GM20431 (cell line): ENCODE measurements at regions not wholly inside any gene's neighbourhood (a gene's known extent, or its start where the extent isn't known, plus 50 kb on each side); places are given as distances from the start of the nearest gene placed in this dataset.

Source experiments
- in situ Hi-C: fragments of 300-500 bp; cut with MseI, MboI; formaldehyde crosslinking; loops from one replicate; pipeline ENCODE4 v1.15.0; 2020; ENCODE audit warnings: low sequenced_read_pairs; ENCODE audit not compliant: unreplicated experiment

DNA sequence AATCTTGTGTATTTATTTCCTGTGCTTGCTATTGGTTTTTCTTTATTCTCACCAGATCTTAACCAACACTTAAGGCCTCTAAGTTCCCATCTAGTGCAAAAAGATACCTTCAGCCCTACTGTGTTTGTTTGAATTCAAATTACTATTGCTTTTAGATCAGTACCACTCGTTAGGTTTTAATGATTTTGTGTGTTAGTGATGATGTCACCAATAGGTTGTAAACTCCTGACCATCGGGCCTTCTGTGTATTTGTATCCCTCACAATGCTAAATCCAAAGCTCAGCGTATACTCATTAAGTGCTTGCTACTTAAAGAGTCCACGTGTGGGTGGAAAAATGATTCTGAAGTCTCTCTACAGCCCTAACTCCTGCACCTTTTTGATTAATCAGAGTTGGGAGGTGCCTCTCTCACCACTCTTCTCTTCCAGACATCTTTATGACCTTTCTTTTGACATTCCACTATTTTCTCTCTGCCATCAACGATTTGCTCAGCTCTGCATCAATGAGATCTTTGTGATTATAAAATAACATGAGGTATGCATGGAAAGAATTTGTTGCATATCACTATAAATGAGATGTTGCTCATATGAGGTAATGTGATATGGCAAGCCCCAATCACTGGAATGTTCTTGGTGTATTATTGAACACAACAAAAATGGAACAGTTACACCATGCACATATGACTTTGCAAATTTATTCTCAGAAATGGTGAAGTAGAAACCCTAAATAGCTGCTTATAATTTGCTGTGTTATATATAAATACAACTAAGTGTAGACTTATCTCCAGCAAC is 55.1 kb upstream of the LAMA2 start:
- in situ Hi-C loops = no loop called here

DNA sequence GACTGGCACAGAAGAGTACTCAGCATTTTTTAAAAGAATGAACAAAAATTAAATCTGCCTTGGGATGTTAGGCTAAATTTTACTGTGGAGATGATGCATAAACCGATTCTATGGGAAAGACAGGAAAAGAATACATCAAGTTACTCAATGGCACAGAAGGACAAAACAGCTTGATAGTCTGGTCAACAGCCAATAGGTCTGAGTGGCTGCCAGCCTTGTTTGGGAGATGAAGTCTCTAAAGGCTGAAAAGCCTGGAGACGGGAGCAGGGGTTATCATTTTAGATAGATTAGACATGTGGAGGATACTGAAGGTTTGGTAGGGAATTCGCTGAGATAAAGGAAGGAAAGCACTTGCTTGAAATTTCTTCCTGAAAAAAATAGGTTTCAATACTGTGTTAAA is 56.3 kb upstream of the LAMA2 start:
- in situ Hi-C loops = no loop called here

DNA sequence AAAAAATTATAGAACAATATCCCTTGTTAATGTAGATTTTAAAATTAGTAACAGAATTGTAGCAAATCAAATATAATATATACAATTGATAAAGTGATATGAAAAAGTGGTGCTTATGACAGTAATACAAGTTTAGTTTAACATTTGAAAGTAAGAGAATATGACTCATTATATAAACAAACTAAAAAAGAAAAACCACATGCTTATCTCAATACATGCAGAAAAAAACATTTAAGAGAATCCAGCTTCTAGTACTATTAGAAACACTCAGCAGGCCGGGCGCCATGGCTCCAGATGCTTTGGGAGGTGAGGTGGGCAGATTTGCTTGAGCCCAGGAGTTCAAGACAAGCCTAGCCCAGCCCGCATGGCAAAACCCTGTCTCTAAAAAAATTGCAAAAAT is 60.7 kb upstream of the LAMA2 start:
- in situ Hi-C loops = no loop called here

DNA sequence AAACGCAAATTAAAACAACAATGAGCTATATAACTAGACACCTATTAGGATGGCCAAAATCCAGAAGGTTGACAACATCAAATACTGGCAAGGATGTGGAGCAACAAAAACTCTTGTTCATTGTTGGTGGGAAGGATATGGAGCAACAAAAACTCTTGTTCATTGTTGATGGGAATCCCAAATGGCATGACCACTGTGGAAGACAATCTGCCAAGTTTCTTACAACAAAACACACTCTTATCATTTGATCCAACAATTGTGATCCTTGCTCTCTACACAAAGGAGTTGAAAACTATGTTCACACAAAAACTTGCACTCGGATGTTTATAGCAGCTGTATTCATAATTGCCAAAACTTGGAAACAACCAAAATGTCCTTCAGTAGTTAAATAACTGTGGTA is 61.8 kb upstream of the LAMA2 start:
- in situ Hi-C loops = no loop called here

DNA sequence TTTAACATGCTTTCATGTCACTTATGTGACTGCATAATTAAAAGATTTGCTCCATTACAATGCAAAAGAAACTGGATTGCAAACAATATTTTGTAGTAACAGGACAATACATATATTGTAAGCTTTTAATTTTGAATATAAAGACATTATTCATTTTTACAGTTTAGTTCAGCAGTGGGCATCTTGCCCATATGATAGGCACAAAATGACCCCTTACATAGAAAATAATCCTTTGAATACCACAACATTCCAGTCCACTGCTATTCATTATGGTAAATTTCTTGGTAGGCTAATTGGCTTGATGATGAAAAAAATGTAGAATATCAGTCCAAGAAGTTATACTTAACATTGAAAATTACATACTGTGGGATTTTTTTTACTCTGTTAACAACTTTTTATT is 74.1 kb upstream of the LAMA2 start:
- in situ Hi-C loops = no loop called here

DNA sequence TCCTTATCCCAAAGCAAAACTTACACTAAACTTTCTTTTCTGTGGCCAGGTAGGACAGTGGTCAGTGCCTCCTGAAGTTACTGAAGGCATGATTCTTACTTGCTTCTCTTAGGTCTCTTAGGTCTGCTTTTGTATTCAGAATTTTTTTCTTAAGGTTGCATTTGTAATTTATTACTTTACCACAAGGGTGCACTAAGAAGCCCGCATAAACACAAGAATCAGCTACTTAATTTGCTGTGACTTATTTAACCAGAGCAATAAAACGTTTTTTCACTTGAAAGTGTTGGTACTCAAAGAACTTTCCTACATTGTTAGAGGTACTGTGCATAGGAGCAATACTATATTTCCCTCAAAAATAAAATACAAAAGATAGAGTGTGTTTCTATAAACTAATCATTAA is 75.4 kb upstream of the LAMA2 start:
- in situ Hi-C loops = no loop called here

DNA sequence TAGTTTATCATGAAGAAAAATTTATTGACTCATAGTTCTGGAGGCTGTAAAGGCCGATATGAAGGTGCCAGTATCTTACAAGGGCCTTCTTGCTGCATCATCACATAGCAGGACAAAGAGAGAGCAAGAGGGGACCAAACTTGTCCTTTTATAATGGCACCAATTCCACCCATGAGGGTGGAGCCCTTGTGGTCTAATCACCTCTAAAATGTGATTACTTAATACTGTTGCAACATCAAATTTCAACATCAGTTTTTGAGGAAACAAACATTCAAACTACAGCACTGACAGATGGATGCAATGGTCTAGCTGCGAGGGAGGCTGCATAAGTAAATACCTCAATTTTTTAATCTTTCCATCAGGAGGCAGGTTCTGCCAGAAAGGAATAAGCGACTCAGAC is 76.7 kb upstream of the LAMA2 start:
- in situ Hi-C loops = no loop called here

DNA sequence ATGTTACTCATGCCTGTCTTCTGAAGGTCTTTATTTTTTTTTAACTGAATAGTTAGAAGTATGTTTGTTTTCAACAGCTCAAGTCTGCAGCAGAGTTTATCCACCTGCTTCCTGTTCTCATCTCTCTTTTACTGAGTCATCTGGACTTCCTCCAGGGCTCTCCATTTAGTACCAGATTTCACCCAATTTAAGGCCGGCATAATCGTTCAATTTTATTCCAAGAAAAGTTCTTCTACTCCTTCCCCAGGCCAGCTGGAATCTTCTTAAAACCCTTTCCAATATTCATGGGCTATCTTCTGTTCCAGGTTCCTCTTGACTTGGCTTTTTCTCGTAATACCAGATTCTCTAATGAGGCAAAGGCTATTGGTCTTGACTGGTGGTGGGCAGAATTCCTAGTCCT is 79.0 kb upstream of the LAMA2 start:
- in situ Hi-C loops = no loop called here

DNA sequence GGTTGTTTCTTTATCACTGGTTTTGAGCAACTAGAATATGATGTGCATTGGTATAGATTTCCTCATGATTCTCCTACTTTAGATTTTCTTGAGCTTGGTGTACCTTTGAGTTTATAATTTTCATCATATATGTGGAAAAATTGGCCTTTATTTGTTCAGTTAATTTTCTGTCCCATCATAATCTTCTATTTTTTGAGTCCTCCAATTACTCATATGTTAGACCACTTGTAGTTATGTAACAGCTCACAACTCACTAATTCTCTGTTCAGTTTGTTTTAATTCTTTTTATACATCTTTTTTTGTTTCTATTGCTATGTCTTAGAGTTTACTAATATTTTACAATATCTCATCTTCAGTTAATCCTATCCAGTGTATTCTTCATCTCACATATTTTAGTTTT is 81.3 kb upstream of the LAMA2 start:
- in situ Hi-C loops = no loop called here

DNA sequence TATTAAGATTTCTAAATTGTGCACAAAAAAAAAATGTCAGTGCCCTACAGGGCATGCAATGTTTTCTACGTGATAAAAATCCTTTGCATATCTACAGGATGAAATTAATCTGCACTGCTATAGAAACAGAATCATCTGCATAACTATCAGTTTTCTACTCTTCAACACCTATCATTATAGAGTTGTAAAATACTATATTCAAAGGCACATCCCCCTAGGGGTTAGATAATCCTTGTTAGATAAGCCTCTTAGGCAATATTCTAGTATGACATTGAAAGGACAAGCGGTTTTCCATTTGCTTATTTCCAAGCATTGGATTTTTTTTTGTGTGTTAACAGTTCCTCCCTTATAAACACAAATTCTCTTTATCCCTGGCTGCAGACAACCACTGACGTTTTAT is 98.7 kb upstream of the LAMA2 start:
- in situ Hi-C loops = no loop called here

DNA sequence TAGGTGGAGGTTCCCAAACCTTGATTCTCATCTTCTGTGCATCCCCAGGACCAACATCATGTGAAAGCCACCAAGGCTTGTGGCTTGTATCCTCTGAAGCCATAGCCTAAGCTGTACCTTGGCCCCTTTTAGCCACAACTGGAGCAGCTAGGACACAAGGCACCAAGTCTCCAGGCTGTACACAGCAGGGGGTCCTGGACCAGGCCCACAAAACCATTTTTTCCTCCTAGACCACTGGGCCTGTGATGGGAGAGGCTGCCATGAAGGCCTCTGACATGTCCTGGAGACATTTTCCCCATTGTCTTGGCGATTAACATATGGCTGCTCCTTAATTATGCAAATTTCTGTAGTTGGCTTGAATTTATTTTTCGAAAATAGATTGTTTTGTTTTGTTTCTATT is 114.8 kb upstream of the LAMA2 start:
- in situ Hi-C loops = no loop called here

DNA sequence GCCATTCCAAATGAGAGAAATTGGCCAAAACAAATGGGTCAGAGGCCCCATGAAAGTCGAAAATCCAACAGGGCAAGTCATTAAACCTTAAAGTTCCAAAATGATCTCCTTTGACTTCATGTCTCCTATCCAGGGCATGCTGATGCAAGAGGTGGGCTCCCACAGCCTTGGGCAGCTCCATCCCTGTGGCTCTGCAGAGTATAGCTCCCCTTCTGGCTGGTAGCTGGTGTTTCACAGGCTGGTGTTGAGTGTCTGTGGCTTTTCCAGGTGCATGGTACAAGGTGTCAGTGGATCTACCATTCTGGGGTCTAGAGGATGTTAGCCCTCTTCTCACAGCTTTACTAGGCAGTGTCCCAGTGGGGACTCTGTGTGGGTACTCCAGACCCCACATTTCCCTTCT is 115.2 kb upstream of the LAMA2 start:
- in situ Hi-C loops = no loop called here

DNA sequence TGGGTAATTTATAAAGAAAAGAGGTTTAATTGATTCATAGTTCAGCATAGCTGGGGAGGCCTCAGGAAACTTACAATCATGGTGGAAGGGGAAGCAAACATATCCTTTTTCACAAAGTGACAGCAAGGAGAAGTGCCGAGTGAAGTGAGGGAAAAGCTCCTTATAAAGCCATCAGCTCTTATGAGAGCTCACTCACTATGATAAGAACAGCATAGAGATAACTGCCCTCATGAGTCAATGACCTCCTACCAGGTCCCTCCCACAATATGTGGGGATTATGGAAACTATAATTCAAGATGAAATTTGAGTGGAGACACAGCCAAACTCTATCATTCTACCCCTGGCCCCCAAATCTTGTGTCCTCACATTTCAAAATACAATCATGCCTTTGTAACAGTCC is 115.8 kb upstream of the LAMA2 start:
- in situ Hi-C loops = no loop called here

DNA sequence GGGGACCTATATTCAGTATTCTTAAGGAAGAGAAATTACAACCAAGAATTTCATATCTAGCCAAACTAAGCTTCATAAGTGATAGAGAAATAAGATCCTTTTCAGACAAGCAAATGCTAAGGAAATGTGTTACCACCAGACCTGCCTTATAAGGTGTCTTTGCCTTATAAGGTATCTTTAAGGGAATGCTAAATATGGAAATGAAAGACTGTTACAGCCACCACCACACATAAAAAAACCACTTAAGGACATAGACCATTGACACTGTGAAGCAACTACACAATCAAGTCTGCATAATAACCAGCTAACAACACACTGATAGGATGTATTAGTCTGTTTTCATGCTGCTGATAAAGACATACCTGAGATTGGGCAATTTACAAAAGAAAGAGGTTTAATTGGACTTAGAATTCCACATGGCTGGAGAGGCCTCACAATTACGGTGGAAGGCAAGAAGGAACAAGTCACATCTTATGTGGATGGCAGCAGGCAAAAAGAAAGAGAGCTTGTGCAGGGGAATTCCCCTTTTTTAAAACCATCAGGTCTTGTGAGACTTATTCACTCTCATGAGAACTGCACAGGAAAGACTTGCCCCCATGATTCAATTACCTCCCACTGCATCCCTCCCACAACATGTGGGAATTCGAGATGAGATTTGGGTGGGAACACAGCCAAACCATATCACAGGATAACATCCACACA is 119.2 kb upstream of the LAMA2 start:
- in situ Hi-C loops = no loop called here

DNA sequence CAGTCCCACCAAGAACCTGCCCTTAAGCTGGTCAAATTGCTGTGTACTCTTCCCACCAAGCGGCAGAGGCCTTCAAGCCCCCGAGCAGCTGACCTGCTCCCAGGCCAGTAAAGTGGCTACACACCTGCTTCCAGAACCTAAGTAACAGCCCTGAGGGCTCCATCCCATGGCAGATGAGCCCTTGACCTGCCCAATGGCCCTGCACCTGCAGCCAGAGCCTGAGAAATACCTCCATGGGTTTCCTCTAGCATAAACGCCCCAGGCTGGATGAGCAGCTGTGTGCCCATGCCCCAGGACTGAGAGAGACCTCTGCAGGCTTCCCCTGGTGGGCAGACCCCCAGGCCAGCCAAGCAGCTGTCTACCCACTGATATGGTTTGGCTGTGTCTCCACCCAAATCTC is 123.0 kb upstream of the LAMA2 start:
- in situ Hi-C loops = no loop called here

DNA sequence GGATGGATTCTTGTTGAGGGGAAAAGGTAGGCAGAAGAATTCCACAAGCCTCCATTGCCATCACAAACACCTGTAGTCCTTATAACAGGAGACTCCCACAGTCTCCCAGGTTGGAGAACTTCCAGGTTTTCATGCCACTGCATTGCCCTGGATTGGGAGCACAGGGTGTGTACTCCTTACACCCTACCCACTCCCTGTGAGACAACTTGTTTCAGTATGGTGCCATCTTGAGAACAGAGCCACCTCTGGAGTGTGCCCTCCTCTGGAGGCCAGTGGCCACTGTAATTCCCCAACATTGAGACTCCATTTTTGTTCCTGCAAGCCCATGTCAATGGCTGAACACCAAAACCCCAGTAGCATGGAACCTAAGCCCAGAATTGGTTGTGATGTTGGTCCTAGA is 123.5 kb upstream of the LAMA2 start:
- in situ Hi-C loops = no loop called here

DNA sequence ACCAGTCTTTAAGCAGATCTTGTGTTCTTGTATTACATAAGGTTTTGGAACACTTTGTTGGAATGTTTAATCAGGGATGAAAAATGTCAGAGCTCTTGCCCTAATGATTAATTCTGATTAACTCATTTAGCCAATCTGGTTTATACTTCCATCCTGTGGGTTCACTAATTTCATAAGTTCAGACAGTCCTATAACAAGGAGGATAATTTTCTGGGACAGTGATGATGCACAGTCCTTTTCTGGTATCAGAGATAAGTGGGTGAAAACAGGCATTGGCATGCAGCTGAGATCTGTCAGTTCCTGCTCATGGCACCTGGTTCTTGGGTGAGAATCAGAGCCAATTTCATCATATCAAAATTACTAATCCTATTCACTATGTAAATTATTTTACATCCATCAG is 125.0 kb upstream of the LAMA2 start:
- in situ Hi-C loops = no loop called here

DNA sequence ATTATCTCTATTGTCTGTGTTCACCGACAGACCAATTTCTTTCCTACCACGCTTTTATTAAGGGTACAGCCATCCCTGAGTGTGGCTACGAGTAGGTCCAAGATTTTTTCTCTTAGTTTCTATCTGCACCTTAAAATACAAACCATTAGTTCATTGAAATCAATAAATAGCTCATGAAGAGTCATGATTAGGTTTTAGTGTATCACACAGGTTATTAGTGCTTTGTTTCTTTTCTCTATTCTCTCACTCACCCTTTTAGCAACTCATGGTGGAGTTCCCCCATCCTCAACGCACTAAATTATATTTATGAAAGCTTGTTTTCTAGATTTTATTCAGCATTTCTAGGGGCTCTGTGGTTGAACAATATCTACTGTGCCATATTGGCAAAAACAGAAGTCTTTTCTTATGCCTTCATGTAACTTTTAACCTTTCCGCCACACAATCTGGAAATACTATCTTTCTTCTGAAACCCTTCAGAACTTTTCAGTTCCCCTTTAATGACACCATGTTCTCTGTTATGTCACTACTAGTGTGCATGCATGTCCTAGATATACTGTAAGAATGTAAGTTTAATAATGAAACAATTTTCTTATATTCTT is 128.2 kb upstream of the LAMA2 start:
- in situ Hi-C loops = no loop called here

DNA sequence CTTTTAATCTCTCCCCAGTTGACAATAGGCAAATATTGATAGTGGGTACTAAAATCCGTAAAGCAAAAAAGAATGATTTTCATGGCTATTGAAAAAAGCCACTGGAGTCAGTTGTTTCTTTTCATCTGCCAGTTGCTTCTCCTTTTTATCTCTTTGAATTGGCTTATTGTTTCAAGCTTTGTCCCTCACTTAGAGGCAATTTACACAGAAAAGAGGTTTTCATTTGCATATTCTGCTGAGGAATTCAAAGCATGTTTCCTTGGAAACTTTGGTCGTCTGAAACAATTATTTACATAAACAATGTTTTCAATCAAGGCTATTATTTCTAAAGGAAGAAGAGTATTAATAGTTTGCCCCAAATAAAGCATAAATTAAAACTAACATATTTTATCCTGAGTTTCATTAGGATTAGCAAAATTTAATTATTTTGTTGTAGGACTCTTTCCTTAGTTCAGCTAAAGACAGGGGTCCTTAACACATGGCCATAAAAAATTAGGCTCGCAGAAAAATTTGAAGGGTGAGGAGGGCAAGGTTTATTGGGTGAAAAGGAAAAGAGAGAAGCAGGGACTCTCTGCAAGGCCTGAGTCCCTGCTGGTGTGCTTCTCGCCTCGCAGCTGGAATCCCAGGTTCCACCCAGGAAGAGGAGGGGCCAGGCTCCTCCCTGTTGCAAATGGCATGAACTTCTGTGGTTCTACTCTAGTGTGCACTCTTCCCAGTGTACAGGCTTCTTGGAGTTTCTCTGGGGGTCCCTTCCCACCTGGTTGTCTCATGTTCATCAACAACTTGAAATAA is 138.8 kb upstream of the LAMA2 start:
- in situ Hi-C loops = loop anchor here (25.0 kb wide), 1 partner anchor 1007 kb away; no protein-coding TSS in a partner anchor

DNA sequence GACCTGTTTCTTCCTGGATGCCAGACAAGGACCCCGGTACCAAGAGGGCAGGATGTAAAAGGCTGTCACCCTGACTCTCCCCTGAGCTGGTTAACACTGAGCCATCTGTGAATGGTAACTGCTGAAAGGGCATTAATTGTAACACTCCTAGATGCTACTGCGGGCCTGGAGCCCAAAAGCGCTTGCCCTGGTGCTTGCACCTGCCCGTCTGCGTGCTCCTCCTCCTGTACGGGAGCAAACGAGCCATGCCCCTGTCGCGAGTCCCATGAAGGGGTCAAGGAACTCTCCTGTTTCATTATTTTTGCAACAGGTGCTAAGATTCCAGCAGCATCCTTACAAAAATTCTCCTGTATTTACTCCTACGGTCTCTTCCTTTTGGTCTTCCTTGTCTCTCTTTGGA is 140.0 kb upstream of the LAMA2 start:
- in situ Hi-C loops = loop anchor here (25.0 kb wide), 1 partner anchor 1006 kb away; no protein-coding TSS in a partner anchor

DNA sequence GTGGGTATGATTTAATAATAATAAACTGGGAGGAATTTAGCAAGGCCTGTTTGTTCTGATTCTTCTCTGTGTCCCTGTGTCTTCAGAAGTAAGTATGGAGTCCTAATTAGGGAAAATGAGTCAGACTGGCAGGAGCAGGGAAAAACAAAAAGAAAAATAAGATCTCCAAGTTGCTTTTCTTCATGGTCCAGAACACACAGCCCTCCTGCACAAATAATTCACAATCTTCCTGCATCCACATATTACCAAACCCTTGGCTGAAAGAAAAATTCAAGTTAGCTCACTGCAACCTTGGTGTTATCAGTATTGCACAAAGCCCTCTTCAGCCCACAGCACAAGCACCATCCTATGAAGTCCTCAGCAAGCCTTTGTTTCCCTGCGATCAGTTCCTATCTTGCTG is 142.0 kb upstream of the LAMA2 start:
- in situ Hi-C loops = loop anchor here (25.0 kb wide), 1 partner anchor 1004 kb away; no protein-coding TSS in a partner anchor
